Body of pancreas (tissue), 4 donors: ENCODE measurements at regions not wholly inside any gene's neighbourhood (a gene's known extent, or its start where the extent isn't known, plus 50 kb on each side); places are given as distances from the start of the nearest gene placed in this dataset.

Experiments used
- POLR2A ChIP-seq, 3 donors: fragments of 450-650 bp; IDR thresholded peaks; one replicate each; pipeline ENCODE4 v1.6.1; 2016; ENCODE audit warnings: antibody characterized with exemption in 3 of 3, mild to moderate bottlenecking in 2 of 3
- TF ChIP-seq, protein P1 (sequence below), 7 experiments: fragments of 450-650 bp in 4 of 7; fragments of 200-600 bp in 3 of 7; sonication (generic) in 3 of 7; IDR thresholded peaks; one replicate each; pipeline ENCODE4 v1.5.1; 2016 to 2019; ENCODE audit warnings: antibody characterized with exemption in 7 of 7

DNA sequence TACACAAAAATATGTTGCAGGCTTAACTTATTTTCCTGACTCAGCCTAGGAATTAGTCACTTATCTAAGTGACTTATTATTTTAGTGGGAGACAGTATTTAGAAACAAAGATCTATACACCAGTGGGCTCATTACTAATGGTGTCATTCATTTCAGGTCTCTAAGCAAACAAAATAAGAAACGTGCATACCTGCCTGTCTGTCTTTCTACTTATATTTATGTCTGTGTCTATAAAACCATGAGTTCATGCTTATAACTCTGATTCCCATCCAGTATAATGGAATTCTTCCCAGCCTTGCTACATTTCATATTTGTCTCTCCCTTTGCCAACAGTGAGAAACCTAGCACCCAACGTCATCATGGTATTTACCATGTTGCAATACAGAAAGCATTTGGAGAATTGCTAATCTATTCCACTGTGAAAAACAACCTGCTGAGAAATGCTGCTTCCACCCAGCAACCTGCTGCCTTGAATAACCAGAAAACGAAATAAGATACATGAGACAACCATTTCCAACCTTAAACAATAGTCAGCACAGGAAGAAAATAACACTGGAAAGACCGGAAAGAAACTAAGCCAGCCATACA is 501.0 kb downstream of the GLRX3 start:
- no peak for TF ChIP-seq POLR2A (IDR thresholded peaks at IDR 0.05)
- TF ChIP-seq, protein P1, sequence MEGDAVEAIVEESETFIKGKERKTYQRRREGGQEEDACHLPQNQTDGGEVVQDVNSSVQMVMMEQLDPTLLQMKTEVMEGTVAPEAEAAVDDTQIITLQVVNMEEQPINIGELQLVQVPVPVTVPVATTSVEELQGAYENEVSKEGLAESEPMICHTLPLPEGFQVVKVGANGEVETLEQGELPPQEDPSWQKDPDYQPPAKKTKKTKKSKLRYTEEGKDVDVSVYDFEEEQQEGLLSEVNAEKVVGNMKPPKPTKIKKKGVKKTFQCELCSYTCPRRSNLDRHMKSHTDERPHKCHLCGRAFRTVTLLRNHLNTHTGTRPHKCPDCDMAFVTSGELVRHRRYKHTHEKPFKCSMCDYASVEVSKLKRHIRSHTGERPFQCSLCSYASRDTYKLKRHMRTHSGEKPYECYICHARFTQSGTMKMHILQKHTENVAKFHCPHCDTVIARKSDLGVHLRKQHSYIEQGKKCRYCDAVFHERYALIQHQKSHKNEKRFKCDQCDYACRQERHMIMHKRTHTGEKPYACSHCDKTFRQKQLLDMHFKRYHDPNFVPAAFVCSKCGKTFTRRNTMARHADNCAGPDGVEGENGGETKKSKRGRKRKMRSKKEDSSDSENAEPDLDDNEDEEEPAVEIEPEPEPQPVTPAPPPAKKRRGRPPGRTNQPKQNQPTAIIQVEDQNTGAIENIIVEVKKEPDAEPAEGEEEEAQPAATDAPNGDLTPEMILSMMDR (IDR thresholded peaks at IDR 0.05) = no peak
